ENCODE measurements at regions not wholly inside any gene's neighbourhood (a gene's known extent, or its start where the extent isn't known, plus 50 kb on each side); places are given as distances from the start of the nearest gene placed in this dataset.
"Not testable (repeated sequence)": the region's sequence is repeated elsewhere in the genome, so short reads cannot be mapped to it uniquely, and the experiment has no call there.

DNA sequence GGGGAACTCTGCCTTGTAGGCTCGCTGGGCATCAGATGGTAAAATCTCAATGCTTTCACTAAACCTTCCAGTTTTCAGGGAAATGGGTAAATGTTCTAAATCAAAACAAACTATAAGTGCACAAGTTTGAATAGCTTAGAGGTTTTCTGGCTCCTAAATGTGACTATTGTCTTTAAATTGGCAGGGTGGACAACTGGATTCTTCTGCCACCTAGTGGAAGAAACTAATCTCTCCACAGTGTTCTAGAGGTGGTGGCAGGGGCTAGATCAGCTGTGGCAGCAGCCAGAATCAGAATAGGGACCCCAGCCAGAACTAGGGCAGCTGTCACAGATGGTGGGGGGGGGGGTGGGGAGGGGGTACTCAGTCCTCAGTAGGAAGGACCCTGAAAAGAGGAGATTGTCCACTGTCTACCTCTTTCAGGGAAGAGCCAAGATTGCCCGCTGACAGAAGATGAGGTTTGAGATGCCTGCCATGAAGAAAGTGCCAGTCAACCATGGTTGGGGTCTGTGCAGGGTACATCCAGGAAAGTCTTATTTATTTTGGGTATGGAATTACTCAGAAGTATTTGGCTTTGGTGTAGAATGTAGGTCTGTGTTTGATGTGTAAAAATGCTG, 201.4 kb downstream of the CCNG2 start:
- TF ChIP-seq, protein P1, sequence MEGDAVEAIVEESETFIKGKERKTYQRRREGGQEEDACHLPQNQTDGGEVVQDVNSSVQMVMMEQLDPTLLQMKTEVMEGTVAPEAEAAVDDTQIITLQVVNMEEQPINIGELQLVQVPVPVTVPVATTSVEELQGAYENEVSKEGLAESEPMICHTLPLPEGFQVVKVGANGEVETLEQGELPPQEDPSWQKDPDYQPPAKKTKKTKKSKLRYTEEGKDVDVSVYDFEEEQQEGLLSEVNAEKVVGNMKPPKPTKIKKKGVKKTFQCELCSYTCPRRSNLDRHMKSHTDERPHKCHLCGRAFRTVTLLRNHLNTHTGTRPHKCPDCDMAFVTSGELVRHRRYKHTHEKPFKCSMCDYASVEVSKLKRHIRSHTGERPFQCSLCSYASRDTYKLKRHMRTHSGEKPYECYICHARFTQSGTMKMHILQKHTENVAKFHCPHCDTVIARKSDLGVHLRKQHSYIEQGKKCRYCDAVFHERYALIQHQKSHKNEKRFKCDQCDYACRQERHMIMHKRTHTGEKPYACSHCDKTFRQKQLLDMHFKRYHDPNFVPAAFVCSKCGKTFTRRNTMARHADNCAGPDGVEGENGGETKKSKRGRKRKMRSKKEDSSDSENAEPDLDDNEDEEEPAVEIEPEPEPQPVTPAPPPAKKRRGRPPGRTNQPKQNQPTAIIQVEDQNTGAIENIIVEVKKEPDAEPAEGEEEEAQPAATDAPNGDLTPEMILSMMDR (IDR thresholded peaks at IDR 0.05; ENCODE audit: borderline replicate concordance, insufficient read depth, low read depth, low read length) = peak; percentile 60
- no peak overlapping the region for H3K4me3 ChIP-seq (ENCODE audit: low read depth, low read length)

DNA sequence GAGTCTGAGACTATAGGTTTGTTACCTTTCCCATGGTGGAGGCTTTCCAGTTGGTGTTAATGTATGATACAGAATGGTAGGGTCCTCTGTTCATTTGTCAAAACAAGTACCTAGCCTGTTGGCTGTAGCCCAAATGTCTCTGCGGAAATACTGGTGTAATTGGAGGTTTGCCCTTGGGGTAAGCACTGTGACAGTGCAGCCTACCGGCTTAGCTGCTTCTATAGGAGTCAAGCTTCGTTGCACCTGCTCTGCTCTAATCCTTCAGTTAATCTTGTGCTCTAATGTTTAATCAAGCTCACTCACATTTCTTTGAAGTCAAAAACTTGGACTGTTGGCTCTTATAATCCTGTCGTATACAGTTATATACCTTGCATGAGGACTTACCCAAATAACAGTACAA, 203.4 kb downstream of the CCNG2 start:
- TF ChIP-seq, protein P1 (IDR thresholded peaks at IDR 0.05; ENCODE audit: borderline replicate concordance, insufficient read depth, low read depth, low read length) = no peak
- H3K4me3 ChIP-seq (ENCODE audit: low read depth, low read length) = no peak overlapping the region

DNA sequence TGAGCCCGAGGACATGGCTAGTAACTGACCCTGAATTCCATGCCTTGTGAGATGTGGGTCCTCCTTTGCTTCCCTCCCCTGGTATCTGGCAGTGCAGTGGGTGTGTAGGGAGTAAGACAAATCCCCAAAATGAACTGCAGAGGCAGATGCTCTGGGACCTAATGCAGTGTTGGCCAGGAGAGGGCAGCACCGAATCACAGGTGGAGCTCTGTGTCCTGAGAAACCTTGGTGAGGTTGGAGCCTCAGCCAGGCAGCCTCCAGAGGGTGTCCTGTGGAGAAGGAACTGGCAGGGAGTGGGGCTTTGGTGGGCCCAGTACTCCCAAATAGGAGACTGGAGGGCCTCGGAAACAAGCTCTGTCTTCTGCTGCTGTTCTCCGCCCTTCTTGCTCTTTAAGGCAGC, 209.9 kb downstream of the CCNG2 start:
- TF ChIP-seq, protein P1 (IDR thresholded peaks at IDR 0.05; ENCODE audit: borderline replicate concordance, insufficient read depth, low read depth, low read length) = 0 out of 2 replicates have a peak, but pooled peaks have one; percentile 20
- H3K4me3 ChIP-seq (ENCODE audit: low read depth, low read length) = not testable (repeated sequence)

DNA sequence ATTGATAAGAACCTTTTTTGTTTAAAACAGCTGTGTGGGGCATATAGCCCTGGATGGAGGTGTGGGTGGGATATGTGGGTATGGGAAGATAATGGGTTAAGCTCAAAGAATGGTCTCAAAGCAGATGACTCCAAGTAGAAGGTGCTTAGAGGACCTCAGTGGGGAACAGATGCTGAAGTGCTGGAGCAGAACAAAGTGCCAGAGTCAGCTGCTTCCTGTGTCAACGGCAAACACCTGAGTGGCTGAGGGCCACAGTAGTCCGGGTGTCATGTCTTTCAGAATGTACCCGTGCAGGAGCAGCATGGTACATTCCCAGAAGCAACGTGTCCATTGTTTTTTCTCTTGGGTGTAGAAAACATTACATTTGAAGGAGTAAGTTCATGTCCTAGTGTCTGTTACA, 210.6 kb downstream of the CCNG2 start:
- H3K4me3 ChIP-seq (ENCODE audit: low read depth, low read length) = no peak overlapping the region
- TF ChIP-seq, protein P1 (IDR thresholded peaks at IDR 0.05; ENCODE audit: borderline replicate concordance, insufficient read depth, low read depth, low read length) = no peak

DNA sequence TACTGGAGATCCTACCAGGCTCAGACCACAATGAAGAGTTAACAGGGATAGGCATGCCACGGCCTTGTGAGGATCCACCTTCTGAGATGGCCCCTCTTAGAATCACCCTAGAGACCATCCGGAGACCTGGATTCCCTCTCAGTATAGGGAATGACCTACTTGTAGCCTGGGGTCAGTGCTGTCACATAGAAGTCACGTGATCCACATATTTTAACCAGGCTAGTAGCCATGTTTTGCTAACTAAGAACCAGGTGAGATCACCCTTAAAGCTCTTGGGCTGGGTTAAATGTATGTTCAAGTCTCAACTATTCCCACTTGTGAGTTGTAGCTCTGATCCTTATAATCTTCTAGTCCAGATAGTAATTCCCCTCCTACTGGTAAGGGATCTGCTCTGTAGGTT, 215.4 kb downstream of the CCNG2 start:
- no peak overlapping the region for H3K4me3 ChIP-seq (ENCODE audit: low read depth, low read length)
- TF ChIP-seq, protein P1 (IDR thresholded peaks at IDR 0.05; ENCODE audit: borderline replicate concordance, insufficient read depth, low read depth, low read length) = no peak

DNA sequence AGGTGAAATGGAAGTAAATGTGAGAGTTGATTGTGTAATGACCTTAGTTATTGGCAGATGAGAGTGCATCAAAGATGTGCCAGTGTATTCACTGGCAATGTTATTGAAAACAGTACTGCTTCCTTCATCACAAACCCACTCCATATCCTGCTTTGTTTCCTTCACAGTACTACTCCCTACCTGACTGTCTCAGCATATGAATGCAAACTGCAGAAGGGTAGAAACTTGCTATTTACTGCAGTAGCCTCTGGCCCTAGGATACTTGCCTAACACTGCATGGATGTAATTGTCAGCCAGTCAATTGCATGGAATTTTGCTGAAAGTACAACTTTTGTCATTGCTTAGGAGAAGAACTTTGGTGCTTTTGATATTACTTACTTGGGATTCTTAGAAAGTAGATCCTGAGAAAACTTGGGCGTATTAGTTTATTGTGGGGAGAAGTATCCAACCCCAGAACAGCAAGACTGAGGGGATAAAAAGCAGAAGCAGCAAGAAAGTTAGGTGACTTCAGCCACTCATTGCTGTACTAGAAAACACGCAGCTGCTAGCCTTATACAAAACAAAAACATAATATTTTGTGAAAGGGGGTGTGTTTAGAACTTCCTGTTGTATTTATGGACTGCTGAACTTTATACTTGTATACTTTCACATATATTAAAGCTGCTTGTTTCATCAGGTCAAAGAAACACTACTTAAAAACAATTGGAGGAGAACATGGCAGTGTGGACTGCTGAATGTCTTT, 219.0 kb downstream of the CCNG2 start:
- TF ChIP-seq, protein P1 (IDR thresholded peaks at IDR 0.05; ENCODE audit: borderline replicate concordance, insufficient read depth, low read depth, low read length) = no peak
- no peak overlapping the region for H3K4me3 ChIP-seq (ENCODE audit: low read depth, low read length)
